GM18511 (cell line): ENCODE measurements at regions not wholly inside any gene's neighbourhood (a gene's known extent, or its start where the extent isn't known, plus 50 kb on each side); places are given as distances from the start of the nearest gene placed in this dataset.

ENCODE experiments used
- ATAC-seq: cut with Tn5 transposase; IDR thresholded peaks from one replicate; pipeline ENCODE4 v1.9.1; 2021; ENCODE audit warnings: mild to moderate bottlenecking, moderate library complexity; ENCODE audit not compliant: unreplicated experiment

- no peak for ATAC-seq
Measured at GRCh38 chr1:193321242-193321840, 134.9 kb upstream of the B3GALT2 start.

GRCh38 chr1:193320270-193320669 lies 133.9 kb upstream of the B3GALT2 start:
- no peak for ATAC-seq

GRCh38 chr1:193318347-193318746 lies 131.9 kb upstream of the B3GALT2 start:
- ATAC-seq = no peak

- ATAC-seq = no peak
Measured at GRCh38 chr1:193313354-193314140, 127.1 kb upstream of the B3GALT2 start.

- ATAC-seq = no peak
Measured at GRCh38 chr1:193312432-193312831, 126.0 kb upstream of the B3GALT2 start.

- ATAC-seq = no peak
Measured at GRCh38 chr1:193311226-193311948, 125.0 kb upstream of the B3GALT2 start.

GRCh38 chr1:193310564-193310963 lies 124.2 kb upstream of the B3GALT2 start:
- ATAC-seq = no peak

GRCh38 chr1:193309936-193310475 lies 123.6 kb upstream of the B3GALT2 start:
- no peak for ATAC-seq

- ATAC-seq = no peak
Measured at GRCh38 chr1:193308438-193308837, 122.0 kb upstream of the B3GALT2 start.

- ATAC-seq = no peak
Measured at GRCh38 chr1:193306430-193306829, 120.0 kb upstream of the B3GALT2 start.
